Testis (tissue), 2 donors: ENCODE measurements at regions not wholly inside any gene's neighbourhood (a gene's known extent, or its start where the extent isn't known, plus 50 kb on each side); places are given as distances from the start of the nearest gene placed in this dataset.

Experiments
- POLR2A ChIP-seq: fragments of 450-650 bp; IDR thresholded peaks from one replicate; pipeline ENCODE4 v1.6.1; 2017; ENCODE audit warnings: antibody characterized with exemption, mild to moderate bottlenecking, moderate library complexity
- TF ChIP-seq, protein P1 (sequence below), 3 experiments: fragments of 450-650 bp in 2 of 3; fragments of 200-600 bp in 1 of 3; sonication (generic) in 1 of 3; IDR thresholded peaks; one replicate each; pipeline ENCODE4 v1.5.1; 2016 to 2019; ENCODE audit warnings: antibody characterized with exemption in 3 of 3, mild to moderate bottlenecking in 2 of 3, moderate library complexity in 1 of 3

- TF ChIP-seq, protein P1, sequence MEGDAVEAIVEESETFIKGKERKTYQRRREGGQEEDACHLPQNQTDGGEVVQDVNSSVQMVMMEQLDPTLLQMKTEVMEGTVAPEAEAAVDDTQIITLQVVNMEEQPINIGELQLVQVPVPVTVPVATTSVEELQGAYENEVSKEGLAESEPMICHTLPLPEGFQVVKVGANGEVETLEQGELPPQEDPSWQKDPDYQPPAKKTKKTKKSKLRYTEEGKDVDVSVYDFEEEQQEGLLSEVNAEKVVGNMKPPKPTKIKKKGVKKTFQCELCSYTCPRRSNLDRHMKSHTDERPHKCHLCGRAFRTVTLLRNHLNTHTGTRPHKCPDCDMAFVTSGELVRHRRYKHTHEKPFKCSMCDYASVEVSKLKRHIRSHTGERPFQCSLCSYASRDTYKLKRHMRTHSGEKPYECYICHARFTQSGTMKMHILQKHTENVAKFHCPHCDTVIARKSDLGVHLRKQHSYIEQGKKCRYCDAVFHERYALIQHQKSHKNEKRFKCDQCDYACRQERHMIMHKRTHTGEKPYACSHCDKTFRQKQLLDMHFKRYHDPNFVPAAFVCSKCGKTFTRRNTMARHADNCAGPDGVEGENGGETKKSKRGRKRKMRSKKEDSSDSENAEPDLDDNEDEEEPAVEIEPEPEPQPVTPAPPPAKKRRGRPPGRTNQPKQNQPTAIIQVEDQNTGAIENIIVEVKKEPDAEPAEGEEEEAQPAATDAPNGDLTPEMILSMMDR (IDR thresholded peaks at IDR 0.05) = no peak
- no peak for TF ChIP-seq POLR2A
Observed at GRCh38 chr6:67863346-67863745, 771.7 kb upstream of the ADGRB3 start.
